ENCODE measurements at regions not wholly inside any gene's neighbourhood (a gene's known extent, or its start where the extent isn't known, plus 50 kb on each side); places are given as distances from the start of the nearest gene placed in this dataset.
A peak's percentile ranks its signal among the peaks of the same experiment; 100 is the strongest.

DNA sequence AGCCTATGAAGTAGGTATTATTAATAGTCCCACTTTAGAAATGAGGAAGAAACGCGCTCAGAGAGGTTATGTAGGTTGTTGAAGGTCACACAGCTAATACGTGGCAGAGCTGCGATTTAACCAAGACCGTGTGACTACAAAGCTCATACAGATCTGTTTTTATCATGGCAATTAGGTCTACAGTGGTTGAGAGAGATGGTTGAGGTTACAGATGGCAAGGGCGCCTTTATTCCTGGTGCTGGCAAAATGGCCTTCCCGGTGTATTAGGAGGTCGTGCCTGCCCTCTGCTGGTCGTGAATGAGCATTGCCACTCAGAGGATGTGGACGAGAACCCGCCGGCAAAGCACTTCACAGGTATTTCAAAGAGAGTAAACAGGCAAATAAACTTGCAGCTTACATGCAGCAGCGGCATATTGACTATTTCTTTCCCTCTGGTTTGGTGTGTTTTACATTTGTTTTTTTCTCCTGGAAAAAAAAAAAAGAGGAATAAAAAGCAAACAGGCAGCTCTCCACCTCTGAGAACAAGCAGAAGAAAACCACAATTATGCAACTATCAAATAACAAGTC lies 65.3 kb upstream of the EGFLAM start:
- no peaks in the 10 kb centered on the region for H3K36me3 Mint-ChIP-seq (ENCODE audit: low read depth, unreplicated experiment)
- no peaks in the 10 kb centered on the region for H3K9me3 Mint-ChIP-seq (ENCODE audit: unreplicated experiment)
- DNase-seq (ENCODE audit: low spot score), result peak; percentile 75
- H3K27ac Mint-ChIP-seq (ENCODE audit: unreplicated experiment), result no peak overlapping the region
- TF ChIP-seq CTCF (IDR thresholded peaks at IDR 0.05; ENCODE audit: unreplicated experiment), result peak; percentile 91
- no peaks in the 10 kb centered on the region for H3K4me1 Mint-ChIP-seq (ENCODE audit: unreplicated experiment)
- H3K4me3 Mint-ChIP-seq (ENCODE audit: unreplicated experiment), result no peak overlapping the region
- H3K27me3 Mint-ChIP-seq (ENCODE audit: unreplicated experiment), result peaks cover 2% of the 10 kb centered on the region

DNA sequence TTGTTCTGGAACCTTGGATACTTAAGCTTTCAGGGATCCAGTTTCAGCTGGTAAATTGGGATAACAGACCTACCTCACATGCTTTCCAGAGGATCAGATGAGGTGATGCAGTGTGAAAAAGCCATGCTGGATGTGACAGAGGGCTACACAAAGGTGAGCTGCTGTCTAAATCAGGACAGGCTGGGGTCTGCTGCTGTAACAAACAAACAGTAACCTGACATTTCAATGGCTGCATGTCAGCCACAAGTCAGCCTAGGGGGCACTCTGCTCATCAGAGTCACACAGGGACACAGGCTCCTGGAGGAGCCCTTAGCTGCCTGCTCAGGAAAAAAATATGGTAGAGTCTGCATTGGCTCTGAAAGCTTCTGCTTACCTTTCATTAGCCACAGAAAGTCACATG lies 66.7 kb upstream of the EGFLAM start:
- Mint-ChIP-seq H3K27ac (ENCODE audit: unreplicated experiment) (no peak overlapping the region), H3K36me3 (ENCODE audit: low read depth, unreplicated experiment) (no peaks in the 10 kb centered on the region), H3K4me3 (ENCODE audit: unreplicated experiment) (no peak overlapping the region), H3K4me1 (ENCODE audit: unreplicated experiment) (no peaks in the 10 kb centered on the region), H3K27me3 (ENCODE audit: unreplicated experiment) (peaks cover 2% of the 10 kb centered on the region), H3K9me3 (ENCODE audit: unreplicated experiment) (no peaks in the 10 kb centered on the region)
- no peak for TF ChIP-seq CTCF (IDR thresholded peaks at IDR 0.05; ENCODE audit: unreplicated experiment)
- no peak for DNase-seq (ENCODE audit: low spot score)

GRCh38 chr5:38190111-38190510 lies 68.2 kb upstream of the EGFLAM start:
- no peaks in the 10 kb centered on the region for H3K9me3 Mint-ChIP-seq (ENCODE audit: unreplicated experiment)
- H3K27ac Mint-ChIP-seq (ENCODE audit: unreplicated experiment), result no peak overlapping the region
- peaks cover 2% of the 10 kb centered on the region for H3K27me3 Mint-ChIP-seq (ENCODE audit: unreplicated experiment)
- H3K4me3 Mint-ChIP-seq (ENCODE audit: unreplicated experiment), result no peak overlapping the region
- H3K36me3 Mint-ChIP-seq (ENCODE audit: low read depth, unreplicated experiment), result no peaks in the 10 kb centered on the region
- no peak for DNase-seq (ENCODE audit: low spot score)
- no peaks in the 10 kb centered on the region for H3K4me1 Mint-ChIP-seq (ENCODE audit: unreplicated experiment)
- TF ChIP-seq CTCF (IDR thresholded peaks at IDR 0.05; ENCODE audit: unreplicated experiment), result no peak

DNA sequence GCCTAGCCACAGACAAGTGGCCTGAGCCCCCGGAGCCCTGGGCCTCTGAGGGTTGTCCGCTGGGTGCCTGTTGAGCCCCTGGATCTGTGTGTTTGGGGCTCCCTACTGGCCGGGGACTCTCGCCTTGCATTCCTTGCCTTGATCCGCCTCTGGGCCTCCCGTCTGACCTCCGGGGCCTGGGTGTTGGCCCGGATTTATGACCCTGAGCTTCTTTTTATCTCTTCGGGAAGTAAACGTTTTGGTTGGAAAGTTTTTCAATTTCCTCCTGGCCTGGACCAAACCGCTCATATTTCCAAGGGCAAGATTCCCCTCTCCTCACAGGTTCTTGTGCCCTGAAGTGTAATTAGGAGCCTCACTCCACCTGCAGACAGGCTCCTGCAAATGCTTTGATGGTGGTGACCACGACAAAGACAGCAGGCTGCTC lies 69.3 kb upstream of the EGFLAM start:
- H3K36me3 Mint-ChIP-seq (ENCODE audit: low read depth, unreplicated experiment), result no peaks in the 10 kb centered on the region
- no peaks in the 10 kb centered on the region for H3K4me1 Mint-ChIP-seq (ENCODE audit: unreplicated experiment)
- peaks cover 2% of the 10 kb centered on the region for H3K27me3 Mint-ChIP-seq (ENCODE audit: unreplicated experiment)
- no peaks in the 10 kb centered on the region for H3K9me3 Mint-ChIP-seq (ENCODE audit: unreplicated experiment)
- no peak for TF ChIP-seq CTCF (IDR thresholded peaks at IDR 0.05; ENCODE audit: unreplicated experiment)
- no peak overlapping the region for H3K27ac Mint-ChIP-seq (ENCODE audit: unreplicated experiment)
- H3K4me3 Mint-ChIP-seq (ENCODE audit: unreplicated experiment), result no peak overlapping the region
- DNase-seq (ENCODE audit: low spot score), result no peak

GRCh38 chr5:38188591-38188990 lies 69.8 kb upstream of the EGFLAM start:
- Mint-ChIP-seq H3K9me3 (ENCODE audit: unreplicated experiment) (no peaks in the 10 kb centered on the region), H3K4me3 (ENCODE audit: unreplicated experiment) (no peak overlapping the region), H3K36me3 (ENCODE audit: low read depth, unreplicated experiment) (no peaks in the 10 kb centered on the region), H3K27me3 (ENCODE audit: unreplicated experiment) (no peaks in the 10 kb centered on the region), H3K27ac (ENCODE audit: unreplicated experiment) (no peak overlapping the region), H3K4me1 (ENCODE audit: unreplicated experiment) (no peaks in the 10 kb centered on the region)
- DNase-seq (ENCODE audit: low spot score), result no peak
- TF ChIP-seq CTCF (IDR thresholded peaks at IDR 0.05; ENCODE audit: unreplicated experiment), result no peak
